GM12801 (cell line): ENCODE measurements at regions not wholly inside any gene's neighbourhood (a gene's known extent, or its start where the extent isn't known, plus 50 kb on each side); places are given as distances from the start of the nearest gene placed in this dataset.

ENCODE experiments used
- TF ChIP-seq, protein P1 (sequence below): IDR thresholded peaks from one replicate; pipeline ENCODE4 v1.5.1; 2011; ENCODE audit warnings: control low read depth; ENCODE audit not compliant: insufficient read length; ENCODE audit errors: extremely low read depth

DNA sequence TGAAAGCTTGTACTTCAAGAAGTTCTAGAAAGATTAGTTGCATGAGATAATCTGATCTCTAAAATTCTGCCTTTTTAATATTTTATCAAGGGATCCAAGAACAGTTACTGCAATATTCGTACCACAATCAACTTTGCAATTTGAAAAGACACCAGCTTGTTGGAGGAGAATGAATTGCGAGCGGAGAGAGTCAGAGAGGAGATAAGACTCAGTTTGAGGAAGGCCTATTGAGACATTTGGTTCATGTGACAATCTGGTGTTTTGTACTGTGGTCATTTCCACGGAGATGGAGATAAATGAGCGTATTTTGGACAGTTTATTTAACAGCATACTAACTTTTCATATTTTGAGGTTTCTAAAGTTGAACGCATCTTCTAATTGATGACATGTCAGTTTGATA, 1276.0 kb downstream of the EFNB2 start:
- TF ChIP-seq, protein P1, sequence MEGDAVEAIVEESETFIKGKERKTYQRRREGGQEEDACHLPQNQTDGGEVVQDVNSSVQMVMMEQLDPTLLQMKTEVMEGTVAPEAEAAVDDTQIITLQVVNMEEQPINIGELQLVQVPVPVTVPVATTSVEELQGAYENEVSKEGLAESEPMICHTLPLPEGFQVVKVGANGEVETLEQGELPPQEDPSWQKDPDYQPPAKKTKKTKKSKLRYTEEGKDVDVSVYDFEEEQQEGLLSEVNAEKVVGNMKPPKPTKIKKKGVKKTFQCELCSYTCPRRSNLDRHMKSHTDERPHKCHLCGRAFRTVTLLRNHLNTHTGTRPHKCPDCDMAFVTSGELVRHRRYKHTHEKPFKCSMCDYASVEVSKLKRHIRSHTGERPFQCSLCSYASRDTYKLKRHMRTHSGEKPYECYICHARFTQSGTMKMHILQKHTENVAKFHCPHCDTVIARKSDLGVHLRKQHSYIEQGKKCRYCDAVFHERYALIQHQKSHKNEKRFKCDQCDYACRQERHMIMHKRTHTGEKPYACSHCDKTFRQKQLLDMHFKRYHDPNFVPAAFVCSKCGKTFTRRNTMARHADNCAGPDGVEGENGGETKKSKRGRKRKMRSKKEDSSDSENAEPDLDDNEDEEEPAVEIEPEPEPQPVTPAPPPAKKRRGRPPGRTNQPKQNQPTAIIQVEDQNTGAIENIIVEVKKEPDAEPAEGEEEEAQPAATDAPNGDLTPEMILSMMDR: no peak

DNA sequence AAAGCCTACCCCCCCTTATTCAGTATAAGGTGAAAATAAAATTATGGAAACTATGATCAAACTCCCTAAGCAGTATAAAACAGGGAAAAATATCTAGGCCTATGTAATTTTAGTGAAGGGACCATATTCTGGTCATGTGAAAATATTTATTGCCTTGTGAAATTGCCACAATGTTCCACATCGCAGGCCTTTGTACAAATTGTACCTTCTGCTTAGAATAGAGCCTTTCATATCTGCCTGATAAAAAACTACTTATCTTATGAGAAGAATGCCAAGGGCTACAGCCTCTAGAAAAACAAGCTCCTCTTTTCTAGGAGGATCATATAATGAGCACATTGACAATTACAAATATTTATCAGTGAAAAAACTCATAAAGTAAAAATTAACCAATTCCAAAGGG, 1280.0 kb downstream of the EFNB2 start:
- TF ChIP-seq, protein P1: no peak

DNA sequence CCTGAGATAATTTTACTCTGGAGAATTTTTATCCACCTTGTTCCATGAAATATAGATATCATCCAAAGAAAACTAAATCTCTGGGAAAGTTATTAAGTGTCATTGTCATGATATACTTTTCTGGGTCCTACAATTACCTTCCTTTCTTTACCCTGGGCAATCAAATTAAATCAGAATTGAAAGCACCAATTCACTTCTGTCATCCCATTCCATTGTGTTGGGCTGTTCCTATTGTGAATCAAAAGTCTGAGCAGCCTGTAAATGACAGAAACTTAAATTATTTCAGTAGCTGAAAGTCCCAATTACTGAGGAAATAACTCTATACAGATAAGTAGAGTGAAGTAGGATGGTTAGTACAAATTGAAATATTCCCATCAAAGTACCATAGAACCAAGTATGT, 1284.2 kb downstream of the EFNB2 start:
- TF ChIP-seq, protein P1: no peak

DNA sequence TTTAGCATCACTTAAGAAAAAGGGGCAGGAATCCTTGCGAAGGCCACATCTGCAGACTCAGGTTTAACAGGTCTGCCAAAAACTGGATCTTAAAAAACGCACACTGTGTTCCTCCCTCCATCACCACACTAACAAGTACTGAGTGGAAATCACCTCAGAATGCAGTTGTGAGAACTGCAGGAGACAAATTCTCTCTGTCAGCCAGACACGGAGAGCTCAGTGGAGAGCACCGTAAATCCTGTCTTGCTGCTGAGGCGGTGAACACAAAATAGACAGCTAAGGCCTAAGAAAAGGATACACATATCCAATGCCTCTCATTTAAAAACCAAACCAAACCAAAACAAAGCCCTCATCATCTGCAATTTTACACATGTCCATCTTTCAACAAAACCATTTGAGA, 1287.6 kb downstream of the EFNB2 start:
- TF ChIP-seq, protein P1: no peak

DNA sequence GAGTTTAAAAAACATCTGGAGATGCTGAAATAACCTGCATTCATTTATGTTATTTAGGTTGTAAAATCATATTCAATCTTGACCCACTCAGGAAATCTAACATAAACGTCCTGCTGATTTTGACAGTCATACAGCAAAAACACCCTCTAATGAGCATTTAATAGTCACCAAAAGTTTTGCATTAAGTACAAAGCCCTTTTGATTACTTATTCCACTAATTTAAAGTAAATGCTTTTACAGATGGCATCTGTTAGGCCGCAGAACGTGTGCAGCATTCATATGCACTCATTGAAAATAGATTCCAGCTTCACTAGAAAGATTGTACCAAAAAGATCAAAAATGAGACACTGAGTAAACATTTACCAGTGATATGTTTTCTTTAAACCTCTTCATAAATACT, 1295.1 kb downstream of the EFNB2 start:
- TF ChIP-seq, protein P1: no peak

DNA sequence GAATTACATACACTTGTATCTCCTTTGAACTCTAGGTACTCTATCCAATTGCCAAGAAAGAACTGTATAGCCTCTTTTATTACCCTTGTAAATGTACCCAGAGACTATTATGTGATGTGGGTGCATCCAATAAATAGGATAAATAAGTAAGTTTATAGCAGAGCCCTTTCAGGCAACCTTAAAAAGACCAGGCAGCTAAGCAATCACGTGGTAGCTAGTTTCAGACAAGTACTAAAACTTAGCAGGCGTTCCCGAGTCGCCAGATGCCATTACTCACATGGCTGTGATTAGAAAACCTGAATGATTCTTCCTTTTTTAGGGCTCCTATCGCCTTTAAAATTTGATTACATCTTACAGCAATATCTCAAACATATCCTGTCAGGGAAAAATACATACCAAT, 1303.0 kb downstream of the EFNB2 start:
- TF ChIP-seq, protein P1: no peak

DNA sequence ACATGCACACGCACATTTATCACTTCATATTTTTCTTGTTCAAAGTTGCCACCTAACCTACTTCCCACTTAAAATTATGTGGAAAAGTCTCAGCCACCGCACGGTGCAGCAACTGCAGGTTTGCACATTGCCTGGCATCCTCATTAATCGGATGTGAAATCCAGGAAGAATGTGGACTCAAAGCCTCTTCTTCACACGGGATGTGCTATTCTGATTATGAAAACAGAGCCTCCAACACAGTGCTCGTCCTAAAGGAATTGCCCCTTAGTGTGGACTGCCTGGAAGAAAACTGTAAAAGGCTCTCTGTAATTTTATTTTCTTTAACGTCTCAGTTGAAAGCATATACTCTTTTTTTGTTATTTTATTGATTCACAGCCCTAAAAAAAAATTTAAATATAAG, 1303.5 kb downstream of the EFNB2 start:
- TF ChIP-seq, protein P1: no peak

DNA sequence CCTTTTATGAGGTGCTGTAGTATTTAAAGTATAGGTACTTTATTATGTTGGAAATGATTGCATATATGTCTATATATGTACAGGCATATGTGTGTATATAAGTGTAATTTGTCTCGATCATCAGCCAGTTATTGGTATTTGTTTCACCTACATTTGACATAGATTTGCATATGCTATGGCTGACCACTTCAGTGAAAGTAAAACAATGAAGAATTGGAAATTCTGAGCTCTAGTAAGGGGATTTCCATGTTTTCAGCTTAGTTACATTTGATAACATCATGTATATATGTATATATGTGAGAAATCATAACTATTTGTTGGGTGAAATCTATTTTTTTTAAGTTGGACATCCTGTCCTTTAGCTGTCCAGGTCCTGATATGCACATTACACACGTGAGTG, 1303.9 kb downstream of the EFNB2 start:
- TF ChIP-seq, protein P1: no peak
